ENCODE measurements at regions not wholly inside any gene's neighbourhood (a gene's known extent, or its start where the extent isn't known, plus 50 kb on each side); places are given as distances from the start of the nearest gene placed in this dataset.
"Not testable (repeated sequence)": the region's sequence is repeated elsewhere in the genome, so short reads cannot be mapped to it uniquely, and the experiment has no call there.

- no peak for DNase-seq (ENCODE audit: low spot score)
- Mint-ChIP-seq H3K27ac (no peak overlapping the region), H3K27me3 (ENCODE audit: low read depth) (no peaks in the 10 kb centered on the region), H3K4me1 (ENCODE audit: low read depth) (no peaks in the 10 kb centered on the region), H3K9me3 (peaks cover 7% of the 10 kb centered on the region), H3K4me3 (no peak overlapping the region), H3K36me3 (ENCODE audit: low read depth) (no peaks in the 10 kb centered on the region)
Observed at GRCh38 chr7:8809320-8809719, 375.9 kb downstream of the NXPH1 start.

GRCh38 chr7:8817448-8818036 is 384.1 kb downstream of the NXPH1 start:
- no peak for DNase-seq (ENCODE audit: low spot score)

GRCh38 chr7:8818406-8818805 is 385.0 kb downstream of the NXPH1 start:
- Mint-ChIP-seq H3K27me3 (ENCODE audit: low read depth) (no peaks in the 10 kb centered on the region), H3K4me1 (ENCODE audit: low read depth) (no peaks in the 10 kb centered on the region), H3K9me3 (peaks cover 9% of the 10 kb centered on the region), H3K36me3 (ENCODE audit: low read depth) (no peaks in the 10 kb centered on the region), H3K4me3 (no peak overlapping the region), H3K27ac (no peak overlapping the region)
- no peak for DNase-seq (ENCODE audit: low spot score)

More at GRCh38 chr7:8817448-8818036, 384.1 kb downstream of the NXPH1 start:
- Mint-ChIP-seq H3K27ac (no peak overlapping the region), H3K27me3 (ENCODE audit: low read depth) (no peaks in the 10 kb centered on the region), H3K4me1 (ENCODE audit: low read depth) (no peaks in the 10 kb centered on the region), H3K9me3 (peaks cover 7% of the 10 kb centered on the region), H3K4me3 (no peak overlapping the region), H3K36me3 (ENCODE audit: low read depth) (no peaks in the 10 kb centered on the region)

GRCh38 chr7:8822595-8822994 is 389.2 kb downstream of the NXPH1 start:
- Mint-ChIP-seq H3K27me3 (ENCODE audit: low read depth) (no peaks in the 10 kb centered on the region), H3K27ac (no peak overlapping the region), H3K4me1 (ENCODE audit: low read depth) (no peaks in the 10 kb centered on the region), H3K4me3 (no peak overlapping the region), H3K9me3 (peaks cover 9% of the 10 kb centered on the region), H3K36me3 (ENCODE audit: low read depth) (no peaks in the 10 kb centered on the region)
- no peak for DNase-seq (ENCODE audit: low spot score)

GRCh38 chr7:8823486-8823885 is 390.1 kb downstream of the NXPH1 start:
- Mint-ChIP-seq H3K27me3 (ENCODE audit: low read depth) (no peaks in the 10 kb centered on the region), H3K4me3 (no peak overlapping the region), H3K9me3 (peaks cover 9% of the 10 kb centered on the region), H3K27ac (no peak overlapping the region), H3K4me1 (ENCODE audit: low read depth) (no peaks in the 10 kb centered on the region), H3K36me3 (ENCODE audit: low read depth) (no peaks in the 10 kb centered on the region)
- DNase-seq (ENCODE audit: low spot score), result no peak

- H3K9me3 Mint-ChIP-seq, result peaks cover 10% of the 10 kb centered on the region
- no peaks in the 10 kb centered on the region for H3K36me3 Mint-ChIP-seq (ENCODE audit: low read depth)
- DNase-seq (ENCODE audit: low spot score), result no peak
- H3K4me1 Mint-ChIP-seq (ENCODE audit: low read depth), result no peaks in the 10 kb centered on the region
- no peak overlapping the region for H3K4me3 Mint-ChIP-seq
- no peaks in the 10 kb centered on the region for H3K27me3 Mint-ChIP-seq (ENCODE audit: low read depth)
- H3K27ac Mint-ChIP-seq, result no peak overlapping the region
Observed at GRCh38 chr7:8827329-8827728, 393.9 kb downstream of the NXPH1 start.

- H3K4me3 Mint-ChIP-seq, result no peak overlapping the region
- no peaks in the 10 kb centered on the region for H3K27me3 Mint-ChIP-seq (ENCODE audit: low read depth)
- H3K36me3 Mint-ChIP-seq (ENCODE audit: low read depth), result no peaks in the 10 kb centered on the region
- no peaks in the 10 kb centered on the region for H3K4me1 Mint-ChIP-seq (ENCODE audit: low read depth)
- no peak overlapping the region for H3K27ac Mint-ChIP-seq
- peaks cover 7% of the 10 kb centered on the region for H3K9me3 Mint-ChIP-seq
- no peak for DNase-seq (ENCODE audit: low spot score)
Observed at GRCh38 chr7:8829100-8829499, 395.7 kb downstream of the NXPH1 start.

GRCh38 chr7:8831376-8831775 is 398.0 kb downstream of the NXPH1 start:
- Mint-ChIP-seq H3K4me1 (ENCODE audit: low read depth) (no peaks in the 10 kb centered on the region), H3K4me3 (no peak overlapping the region), H3K36me3 (ENCODE audit: low read depth) (no peaks in the 10 kb centered on the region), H3K9me3 (peaks cover 11% of the 10 kb centered on the region), H3K27me3 (ENCODE audit: low read depth) (no peaks in the 10 kb centered on the region), H3K27ac (no peak overlapping the region)
- DNase-seq (ENCODE audit: low spot score), result no peak

GRCh38 chr7:8833355-8833754 is 399.9 kb downstream of the NXPH1 start:
- no peak overlapping the region for H3K4me3 Mint-ChIP-seq
- no peaks in the 10 kb centered on the region for H3K27me3 Mint-ChIP-seq (ENCODE audit: low read depth)
- H3K27ac Mint-ChIP-seq, result no peak overlapping the region
- no peaks in the 10 kb centered on the region for H3K4me1 Mint-ChIP-seq (ENCODE audit: low read depth)
- peaks cover 16% of the 10 kb centered on the region for H3K9me3 Mint-ChIP-seq
- no peaks in the 10 kb centered on the region for H3K36me3 Mint-ChIP-seq (ENCODE audit: low read depth)
- no peak for DNase-seq (ENCODE audit: low spot score)

GRCh38 chr7:8841171-8841570 is 407.8 kb downstream of the NXPH1 start:
- H3K9me3 Mint-ChIP-seq, result peaks cover 20% of the 10 kb centered on the region

GRCh38 chr7:8871716-8872115 is 438.3 kb downstream of the NXPH1 start:
- Mint-ChIP-seq H3K36me3 (ENCODE audit: low read depth) (no peaks in the 10 kb centered on the region), H3K27ac (no peak overlapping the region), H3K4me1 (ENCODE audit: low read depth) (no peaks in the 10 kb centered on the region), H3K27me3 (ENCODE audit: low read depth) (no peaks in the 10 kb centered on the region), H3K9me3 (peaks cover 15% of the 10 kb centered on the region), H3K4me3 (no peak overlapping the region)
- DNase-seq (ENCODE audit: low spot score), result no peak

More at GRCh38 chr7:8841171-8841570, 407.8 kb downstream of the NXPH1 start:
- Mint-ChIP-seq H3K27me3 (ENCODE audit: low read depth) (no peaks in the 10 kb centered on the region), H3K27ac (no peak overlapping the region), H3K36me3 (ENCODE audit: low read depth) (no peaks in the 10 kb centered on the region), H3K4me1 (ENCODE audit: low read depth) (no peaks in the 10 kb centered on the region), H3K4me3 (no peak overlapping the region)
- no peak for DNase-seq (ENCODE audit: low spot score)

- Mint-ChIP-seq H3K4me3 (no peak overlapping the region), H3K27me3 (ENCODE audit: low read depth) (no peaks in the 10 kb centered on the region), H3K4me1 (ENCODE audit: low read depth) (no peaks in the 10 kb centered on the region), H3K9me3 (no peaks in the 10 kb centered on the region), H3K27ac (no peak overlapping the region), H3K36me3 (ENCODE audit: low read depth) (no peaks in the 10 kb centered on the region)
- DNase-seq (ENCODE audit: low spot score), result no peak
Observed at GRCh38 chr7:8881916-8882315, 448.5 kb downstream of the NXPH1 start.

GRCh38 chr7:8885480-8886000 is 452.1 kb downstream of the NXPH1 start:
- Mint-ChIP-seq H3K9me3 (peaks cover 8% of the 10 kb centered on the region), H3K4me1 (ENCODE audit: low read depth) (no peaks in the 10 kb centered on the region), H3K27ac (no peak overlapping the region), H3K27me3 (ENCODE audit: low read depth) (no peaks in the 10 kb centered on the region), H3K4me3 (no peak overlapping the region), H3K36me3 (ENCODE audit: low read depth) (no peaks in the 10 kb centered on the region)
- no peak for DNase-seq (ENCODE audit: low spot score)

- not testable (repeated sequence) for DNase-seq (ENCODE audit: low spot score); H3K36me3 Mint-ChIP-seq (ENCODE audit: low read depth); H3K4me1 Mint-ChIP-seq (ENCODE audit: low read depth); H3K27me3 Mint-ChIP-seq (ENCODE audit: low read depth); H3K4me3 Mint-ChIP-seq; H3K27ac Mint-ChIP-seq
- H3K9me3 Mint-ChIP-seq, result peaks cover 16% of the 10 kb centered on the region
Observed at GRCh38 chr7:8890346-8890745, 456.9 kb downstream of the NXPH1 start.

GRCh38 chr7:8893775-8894174 is 460.4 kb downstream of the NXPH1 start:
- Mint-ChIP-seq H3K27me3 (ENCODE audit: low read depth) (no peaks in the 10 kb centered on the region), H3K36me3 (ENCODE audit: low read depth) (no peaks in the 10 kb centered on the region), H3K4me1 (ENCODE audit: low read depth) (no peaks in the 10 kb centered on the region), H3K4me3 (no peak overlapping the region), H3K27ac (no peak overlapping the region), H3K9me3 (peaks cover 24% of the 10 kb centered on the region)
- DNase-seq (ENCODE audit: low spot score), result no peak

Data from T-helper 2 cell treated with Interferon-gamma antibody and Interleukin-4, amounts not matched to agents 5 μg/mL and 100 μg/mL, for 36 hours (primary cell).